DOHH2 (cell line): ENCODE measurements at regions not wholly inside any gene's neighbourhood (a gene's known extent, or its start where the extent isn't known, plus 50 kb on each side); places are given as distances from the start of the nearest gene placed in this dataset.

Source experiments
- CTCF ChIP-seq: fragments of 200-600 bp; sonication (generic); IDR thresholded peaks from one replicate; pipeline ENCODE4 v1.5.1; 2014; ENCODE audit warnings: antibody characterized with exemption, mild to moderate bottlenecking, low read depth, low read length; ENCODE audit not compliant: poor library complexity, severe bottlenecking
- EZH2phosphoT487 ChIP-seq: fragments of 200-600 bp; sonication (generic); IDR thresholded peaks from 2 replicates; pipeline ENCODE4 v1.6.1; 2017; ENCODE audit warnings: borderline replicate concordance, mild to moderate bottlenecking, antibody characterized with exemption, low read length, moderate library complexity, mixed read lengths

- TF ChIP-seq CTCF (no peak), EZH2phosphoT487 (no peak)
Observed at GRCh38 chr6:141488488-141488887, 644.2 kb upstream of the GJE1 start.
